Stimulated activated CD8-positive, alpha-beta memory T cell treated with anti-CD3 and anti-CD28 coated beads, Interleukin-2, amount 100 ng/mL, for 1 hour (primary cell): ENCODE measurements at regions not wholly inside any gene's neighbourhood (a gene's known extent, or its start where the extent isn't known, plus 50 kb on each side); places are given as distances from the start of the nearest gene placed in this dataset.

Experiments used
- DNase-seq, 2 donors: peaks; one replicate each; pipeline ENCODE4 v3.0.0-alpha.2; 2020; ENCODE audit warnings: low read depth in 2 of 2

DNA sequence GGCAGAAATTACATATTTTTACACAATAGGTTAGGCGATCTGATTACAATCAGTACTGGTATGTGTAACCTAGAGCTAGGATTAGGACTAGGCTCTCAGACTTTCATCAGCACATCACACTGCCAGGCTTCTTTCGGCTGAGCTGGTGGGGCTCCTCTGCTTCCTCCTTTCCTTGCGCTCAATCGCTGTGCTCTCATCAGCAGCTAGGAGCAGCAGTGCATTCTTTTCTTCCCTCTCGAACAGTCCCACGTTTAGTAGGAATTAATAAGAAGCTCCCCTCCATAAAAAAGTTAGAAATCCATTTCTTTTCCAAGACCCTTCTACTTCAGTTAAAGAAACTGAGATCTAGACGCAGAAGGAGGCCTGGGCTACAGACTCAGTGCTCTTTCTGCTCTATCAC lies 350.4 kb downstream of the SPRY1 start:
- DNase-seq: no peak

DNA sequence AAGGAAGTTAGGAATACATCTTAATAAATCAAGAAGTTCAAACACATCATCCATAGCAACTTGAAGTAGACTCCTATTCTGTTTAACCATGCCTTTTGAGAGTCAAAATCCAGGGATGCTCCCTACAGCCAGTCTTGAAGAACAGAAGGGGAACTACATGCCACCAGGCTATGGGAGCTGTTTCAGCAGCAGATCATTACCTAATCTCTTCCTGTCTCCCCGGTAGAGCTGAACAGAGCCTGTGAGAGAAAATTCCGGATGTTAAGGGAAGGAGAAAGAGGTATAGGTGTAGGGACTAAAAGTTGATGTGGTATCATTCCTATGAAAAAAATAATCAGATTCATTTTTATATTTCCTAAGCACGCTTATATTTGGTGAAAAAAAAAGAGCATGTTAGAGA lies 352.2 kb downstream of the SPRY1 start:
- no peak for DNase-seq

DNA sequence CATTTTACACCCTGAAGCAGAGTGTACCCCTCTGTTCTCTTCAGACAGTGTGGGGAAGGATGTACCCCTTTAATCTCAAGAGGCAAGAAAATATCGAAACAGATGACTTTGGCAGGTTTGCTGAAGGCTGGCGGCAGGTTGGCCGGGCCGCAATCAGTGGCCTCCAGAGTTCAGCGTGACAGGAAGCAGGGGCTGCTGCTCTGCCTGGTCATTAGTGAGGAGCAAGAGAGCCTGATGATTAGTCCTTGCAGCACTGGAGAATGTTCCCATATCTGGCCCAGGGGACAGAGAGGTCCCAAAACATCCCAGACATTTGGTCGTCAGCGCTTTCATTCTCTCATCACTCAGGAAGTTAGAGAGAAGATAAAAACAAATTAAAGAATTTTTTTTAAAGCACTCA lies 352.8 kb downstream of the SPRY1 start:
- DNase-seq: no peak

DNA sequence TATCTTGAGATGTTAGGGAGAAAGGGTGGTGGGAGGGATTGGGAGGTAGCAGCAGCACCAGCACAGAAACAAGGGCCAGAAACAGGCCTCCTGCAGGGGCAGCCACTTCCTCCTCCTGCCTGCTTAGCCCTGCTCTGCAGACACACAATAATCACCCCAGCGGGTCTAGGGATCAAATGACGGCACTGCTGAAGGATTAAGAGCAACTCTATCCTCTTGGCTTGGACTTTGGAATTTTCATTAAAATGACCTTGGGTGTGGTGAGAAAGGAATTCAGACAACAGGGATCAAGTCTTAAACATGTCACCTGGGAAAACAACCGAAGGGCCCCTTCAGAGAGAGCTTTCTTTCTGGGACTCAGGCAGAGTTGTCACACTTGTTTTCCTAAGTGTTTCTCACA lies 353.4 kb downstream of the SPRY1 start:
- DNase-seq: no peak

DNA sequence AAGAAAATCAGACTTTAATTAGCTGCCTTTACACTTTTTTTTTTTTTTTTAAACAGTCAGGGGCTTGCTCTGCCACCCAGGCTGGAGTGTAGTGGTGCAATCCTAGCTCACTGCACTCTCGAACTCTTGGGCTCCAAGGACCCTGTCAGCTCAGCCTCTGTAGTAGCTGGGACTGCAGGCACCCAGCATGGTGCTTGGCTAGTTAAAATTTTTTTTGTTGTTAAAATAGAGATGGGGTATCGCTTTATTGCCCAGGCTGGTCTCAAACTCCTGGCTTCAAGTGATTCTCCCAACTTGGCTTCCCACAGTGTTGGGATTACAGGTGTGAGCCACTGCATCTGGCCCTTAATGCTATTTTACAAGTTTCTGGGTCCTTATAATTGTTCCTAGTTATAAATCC lies 359.1 kb downstream of the SPRY1 start:
- no peak for DNase-seq

DNA sequence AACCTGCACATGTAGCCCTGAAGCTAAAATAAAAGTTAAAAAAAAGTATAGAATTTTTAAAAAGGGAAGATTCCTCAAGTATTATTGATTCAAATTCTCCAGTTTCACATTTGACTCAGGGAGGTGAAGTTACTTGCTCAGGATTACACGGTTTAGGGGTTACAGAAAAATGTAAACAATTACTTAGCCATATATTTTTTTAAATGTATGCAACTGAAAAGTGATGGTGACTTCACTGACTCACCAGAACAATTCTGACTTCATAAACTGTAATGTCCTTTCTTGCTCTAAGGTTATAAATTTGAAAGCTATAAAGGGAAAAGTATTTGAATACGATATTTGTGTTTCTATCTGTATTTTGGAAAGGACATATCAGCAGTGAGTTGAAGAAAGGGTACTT lies 371.2 kb downstream of the SPRY1 start:
- DNase-seq: no peak

DNA sequence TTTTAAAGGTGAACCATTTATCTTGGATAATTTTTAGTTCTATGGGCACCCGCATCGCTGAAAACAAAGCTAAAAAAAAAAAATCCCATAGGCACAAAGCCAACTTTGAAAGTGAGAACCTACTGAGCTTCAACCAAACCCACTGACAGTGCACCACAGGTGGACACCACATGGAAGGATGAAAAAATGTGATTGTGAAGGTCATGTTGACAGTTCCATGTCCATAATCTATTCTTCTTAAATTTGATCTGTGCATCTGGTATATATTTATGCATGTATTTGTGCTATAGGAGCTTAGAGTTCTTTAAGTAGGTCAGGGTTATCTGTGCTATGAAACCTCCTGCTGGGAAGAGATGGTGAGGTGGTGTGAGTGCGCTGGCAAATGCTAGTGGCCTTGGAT lies 374.3 kb downstream of the SPRY1 start:
- DNase-seq: no peak

DNA sequence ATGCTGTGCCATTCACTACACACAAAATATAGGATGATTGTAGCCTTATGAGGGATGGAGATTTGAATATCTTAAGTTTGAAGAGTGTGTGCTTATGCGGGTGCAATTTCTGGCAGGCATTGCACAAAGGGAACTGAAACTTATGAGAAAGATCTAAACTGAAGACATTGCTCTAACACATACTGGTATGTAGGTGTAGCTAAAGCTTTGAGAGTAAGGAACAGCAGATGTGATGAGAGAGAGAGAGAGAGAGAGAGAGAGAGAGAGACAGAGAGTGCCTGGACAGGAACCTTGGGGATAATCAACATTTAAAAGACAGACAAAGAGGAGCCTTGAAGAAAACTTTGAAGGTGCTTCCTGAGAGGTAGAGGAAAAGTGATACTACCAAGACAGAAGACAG lies 379.7 kb downstream of the SPRY1 start:
- no peak for DNase-seq

DNA sequence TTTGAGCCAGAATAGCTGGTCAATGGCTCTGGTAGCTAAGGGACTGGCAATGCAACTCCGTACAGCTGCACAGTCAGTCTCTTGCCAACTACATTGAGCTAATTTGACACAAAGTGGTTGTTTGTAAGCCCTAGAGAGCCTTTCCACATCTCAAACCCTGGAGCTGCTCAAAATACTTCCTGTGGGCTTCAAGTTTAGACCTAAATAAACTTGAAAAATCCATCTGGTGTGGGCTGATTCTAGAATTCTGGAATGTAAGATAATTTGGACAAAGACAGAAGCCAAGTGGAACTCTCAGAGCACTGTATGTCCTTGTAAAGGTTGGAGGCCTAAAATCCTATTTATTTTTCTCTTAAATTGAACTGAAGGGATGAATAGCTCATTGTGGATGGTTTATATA lies 380.8 kb downstream of the SPRY1 start:
- DNase-seq: no peak

DNA sequence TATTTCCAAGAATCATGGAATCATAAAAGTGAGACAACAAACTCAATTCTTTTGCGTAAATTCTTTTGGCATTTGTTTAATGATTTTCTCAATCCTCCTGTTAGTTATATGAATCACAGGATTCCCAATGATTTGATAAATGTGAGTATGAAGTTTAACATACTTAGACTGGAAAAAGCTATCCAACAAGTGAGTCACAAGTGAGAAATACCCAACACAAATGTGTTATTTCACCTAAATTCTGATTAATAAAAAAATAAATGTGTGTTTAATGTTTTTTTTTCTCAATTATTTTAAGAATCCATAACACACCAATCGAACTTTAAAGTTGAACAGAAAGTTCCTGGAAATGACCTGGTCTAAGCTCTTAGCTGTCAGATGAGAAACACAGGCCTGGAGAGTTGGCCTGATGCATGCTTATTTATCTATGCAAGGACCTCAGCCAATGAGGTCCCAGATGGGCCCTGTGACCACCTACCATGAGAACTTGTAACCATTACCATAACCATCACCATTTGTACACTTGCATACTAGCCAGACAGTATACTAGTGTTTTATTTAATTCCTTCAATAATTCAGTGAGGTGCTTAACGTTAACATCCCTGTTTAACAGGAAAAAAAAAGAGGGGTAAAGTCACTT lies 386.7 kb downstream of the SPRY1 start:
- DNase-seq: no peak

DNA sequence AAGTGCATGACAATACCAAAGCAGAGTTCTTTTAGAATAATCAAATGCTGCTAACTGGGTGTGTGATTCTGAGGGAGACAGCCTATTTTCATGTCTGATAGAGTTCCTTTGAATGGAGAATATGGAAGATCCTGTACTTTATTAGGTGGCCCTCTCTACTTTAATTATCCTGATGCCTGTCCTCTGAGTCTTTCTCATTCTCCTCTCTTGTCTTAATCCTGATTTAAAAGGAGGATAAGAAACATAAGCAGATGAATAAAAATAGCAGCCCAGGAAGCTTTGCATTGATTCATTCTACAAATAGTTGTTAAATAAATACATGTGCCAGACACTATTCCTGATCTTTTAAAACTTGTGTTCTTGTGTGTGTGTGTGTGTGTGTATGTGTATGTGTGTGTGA lies 387.3 kb downstream of the SPRY1 start:
- DNase-seq: no peak

DNA sequence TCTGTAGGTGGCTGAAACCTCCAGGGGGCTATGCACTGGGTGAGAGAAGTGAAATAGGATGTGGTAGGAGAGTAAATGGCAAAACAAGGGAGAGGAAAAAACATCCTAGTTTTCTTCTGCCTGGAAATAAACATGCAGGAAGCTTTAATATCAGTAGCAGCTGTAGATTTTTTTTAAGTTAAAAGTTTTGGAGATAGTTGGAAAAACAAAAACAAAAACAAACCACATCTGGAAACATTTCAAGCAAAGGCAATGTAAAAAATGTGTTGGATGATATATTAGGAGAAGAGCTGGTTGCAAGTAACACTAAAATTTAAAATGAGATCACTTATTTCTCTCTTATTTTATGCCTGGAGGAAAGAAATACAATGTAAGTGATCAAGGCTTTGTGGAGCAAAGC lies 388.0 kb downstream of the SPRY1 start:
- DNase-seq: no peak

DNA sequence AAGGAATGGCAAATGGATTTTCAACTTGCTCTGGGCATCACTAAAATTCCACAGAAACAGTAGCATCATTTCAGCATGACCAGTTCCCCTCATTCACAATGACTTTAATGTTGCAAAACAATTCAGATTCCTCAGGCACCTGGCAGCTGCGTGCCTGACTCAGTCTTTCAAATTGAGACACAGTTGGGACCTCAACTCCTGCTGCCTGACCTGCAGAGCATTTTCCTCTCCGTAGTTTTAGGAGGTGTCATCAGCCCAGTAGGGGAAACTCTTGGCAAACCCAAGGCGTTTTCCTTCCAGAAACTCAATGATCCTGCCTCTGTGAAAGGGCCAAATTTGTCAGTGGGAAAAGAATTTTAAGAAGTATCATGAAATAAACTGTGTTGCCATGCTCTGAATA lies 388.9 kb downstream of the SPRY1 start:
- DNase-seq: no peak

DNA sequence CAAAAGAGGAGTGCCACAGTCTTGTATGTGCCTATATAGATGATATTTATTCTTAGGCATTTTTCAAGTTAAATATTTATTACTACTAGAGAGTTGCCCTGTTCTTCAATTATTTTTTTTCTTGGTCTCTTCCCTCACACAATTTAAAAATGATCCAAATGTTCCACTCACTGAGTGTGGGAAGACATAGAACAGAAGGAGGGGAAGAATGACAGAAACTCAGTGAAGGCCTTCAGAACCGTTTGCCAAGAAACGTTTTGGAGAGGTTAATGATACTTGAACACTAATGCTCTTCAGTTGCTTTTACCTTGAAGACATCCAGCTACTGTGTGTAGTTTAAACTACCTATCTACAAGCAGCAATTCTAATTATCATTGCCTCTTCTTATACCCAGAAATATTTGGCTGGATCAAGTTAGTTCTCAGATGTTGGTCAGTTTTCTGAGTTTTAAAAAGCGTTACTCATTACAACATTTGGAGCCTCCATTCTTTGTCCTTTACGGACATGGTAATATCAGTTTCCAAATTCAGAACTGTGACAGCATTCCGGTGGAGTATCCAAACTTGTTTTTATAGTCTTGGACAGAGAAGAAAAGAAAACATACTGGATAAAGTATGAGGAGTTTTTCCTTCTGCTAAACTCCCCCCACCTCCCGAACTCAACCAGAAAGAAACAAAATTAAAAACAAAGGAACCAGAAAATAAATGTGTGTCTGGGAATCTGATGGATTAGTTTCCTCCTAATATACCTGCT lies 389.7 kb downstream of the SPRY1 start:
- DNase-seq: no peak

DNA sequence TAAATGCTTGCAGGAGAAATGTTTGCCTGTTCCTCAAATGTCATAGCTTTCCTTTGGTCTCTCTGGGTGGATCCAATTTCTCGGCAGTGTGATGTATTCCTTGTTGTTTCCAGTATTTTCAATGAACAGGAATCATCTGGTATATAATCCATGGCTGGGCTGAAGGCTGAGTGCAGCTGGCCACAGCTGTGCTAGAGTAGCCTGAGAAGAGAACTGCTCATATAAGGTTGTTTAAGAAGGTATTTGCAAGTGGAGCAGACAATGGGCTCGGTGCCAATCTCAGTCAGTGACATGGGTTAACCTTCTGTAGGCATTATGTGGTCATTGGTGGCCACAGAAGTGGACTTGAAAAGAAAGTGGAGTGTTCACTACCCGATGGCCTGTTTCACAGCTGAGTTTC lies 390.3 kb downstream of the SPRY1 start:
- no peak for DNase-seq

DNA sequence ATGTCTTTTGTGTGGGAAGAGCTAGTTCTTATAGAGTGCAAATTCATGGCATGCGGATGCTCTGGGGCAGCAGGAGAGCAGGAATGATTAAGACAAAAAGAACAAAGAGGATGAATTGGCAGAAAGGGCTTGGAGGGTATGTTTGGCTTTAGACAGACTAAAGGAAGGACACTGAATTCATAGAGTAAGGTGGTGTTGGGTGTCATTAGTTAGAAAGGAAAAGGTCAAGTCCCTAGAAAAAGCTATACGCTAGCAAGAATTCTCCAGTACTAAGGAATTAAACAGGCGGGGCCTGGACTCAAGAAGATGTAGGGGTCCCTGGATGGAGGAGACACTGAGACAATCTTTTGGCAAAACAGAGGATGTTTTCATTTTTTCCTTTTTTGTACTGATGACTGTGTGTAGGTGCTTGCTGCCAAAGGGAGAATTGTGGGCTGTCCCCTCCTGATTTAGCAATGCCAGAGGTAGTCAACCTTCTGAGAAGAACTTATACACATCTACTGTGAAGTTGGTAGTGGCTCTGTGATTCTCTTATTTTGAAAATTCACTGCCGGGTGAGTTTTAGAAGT lies 391.0 kb downstream of the SPRY1 start:
- DNase-seq: no peak

DNA sequence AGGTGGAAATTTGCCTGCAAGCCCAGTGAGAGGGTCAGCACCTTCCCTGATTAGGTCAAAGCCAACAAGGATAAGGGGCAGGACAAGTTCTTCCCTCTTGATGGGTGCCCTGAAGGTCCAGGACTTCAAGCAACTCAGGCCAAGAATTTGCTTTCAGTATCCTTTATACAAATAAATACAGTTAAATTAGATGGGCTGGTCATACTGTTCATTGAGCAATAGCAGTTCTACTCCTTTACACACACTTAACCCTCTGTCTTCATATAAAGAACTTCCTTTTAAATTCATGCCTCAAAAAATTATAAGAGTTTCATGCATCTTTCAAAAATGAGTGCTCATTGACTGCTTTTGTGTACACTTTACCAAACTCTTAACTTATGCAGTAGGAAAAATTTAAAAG lies 392.0 kb downstream of the SPRY1 start:
- no peak for DNase-seq

DNA sequence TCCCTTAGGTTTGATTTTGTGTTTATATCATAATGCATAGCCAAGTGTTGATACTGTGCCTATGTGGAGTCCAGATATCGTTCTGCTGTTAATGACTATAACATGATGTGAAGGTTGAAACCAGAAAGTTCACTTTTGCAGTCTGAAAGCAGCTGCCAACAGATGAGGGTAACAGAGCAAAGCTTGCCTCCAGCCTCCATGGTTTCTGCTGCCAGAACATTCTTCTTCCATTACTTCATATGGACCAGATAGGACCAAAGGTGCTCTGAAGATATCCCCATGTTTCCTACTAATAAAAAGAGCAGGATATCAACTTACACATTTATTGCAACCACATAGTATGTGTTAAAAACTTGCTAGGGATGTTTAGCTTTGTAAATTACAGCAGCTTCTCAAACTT lies 394.1 kb downstream of the SPRY1 start:
- no peak for DNase-seq

DNA sequence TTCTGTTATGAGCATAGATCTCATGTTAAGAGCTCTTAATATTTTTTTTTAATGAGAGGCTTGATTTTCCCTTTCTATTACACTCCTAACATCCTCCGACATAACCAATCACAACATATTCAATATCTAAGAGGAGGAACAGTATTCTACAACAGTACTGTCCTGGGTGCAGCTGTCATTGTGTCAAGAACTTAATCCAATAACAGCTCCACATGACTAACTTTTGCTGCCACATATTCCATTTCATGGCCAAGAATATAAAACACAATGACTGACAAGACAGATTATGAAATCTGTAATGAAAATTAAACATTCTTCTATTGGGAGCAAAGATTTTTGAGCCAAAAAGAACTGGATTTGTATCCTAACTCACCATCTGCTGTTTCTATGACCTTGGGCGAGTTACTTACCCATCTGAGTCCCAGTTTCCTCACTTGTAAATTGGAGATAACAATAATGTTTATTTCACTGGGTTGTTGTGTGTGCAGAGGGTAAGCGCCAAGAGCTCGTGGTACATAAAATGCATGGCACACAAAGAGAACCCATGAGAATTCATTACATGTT lies 405.6 kb downstream of the SPRY1 start:
- DNase-seq: no peak

DNA sequence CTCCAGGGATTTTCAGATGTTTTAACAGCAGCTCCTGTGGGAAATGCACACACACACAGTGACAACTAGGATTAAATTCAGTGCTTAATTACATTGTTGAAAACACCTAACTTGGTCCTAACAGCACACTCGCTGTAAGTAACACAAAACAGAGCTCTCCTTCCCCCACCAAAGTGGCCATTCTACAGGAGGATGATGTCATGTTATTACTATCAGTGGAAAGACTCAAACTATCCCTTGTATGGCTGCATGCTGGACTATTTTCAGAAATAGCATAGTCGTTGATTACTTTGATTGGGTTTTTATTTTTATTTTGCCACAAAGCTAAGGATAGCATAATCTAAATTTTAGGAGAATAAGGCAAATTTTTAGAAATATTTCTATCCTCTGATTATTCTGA lies 406.3 kb downstream of the SPRY1 start:
- DNase-seq: no peak

DNA sequence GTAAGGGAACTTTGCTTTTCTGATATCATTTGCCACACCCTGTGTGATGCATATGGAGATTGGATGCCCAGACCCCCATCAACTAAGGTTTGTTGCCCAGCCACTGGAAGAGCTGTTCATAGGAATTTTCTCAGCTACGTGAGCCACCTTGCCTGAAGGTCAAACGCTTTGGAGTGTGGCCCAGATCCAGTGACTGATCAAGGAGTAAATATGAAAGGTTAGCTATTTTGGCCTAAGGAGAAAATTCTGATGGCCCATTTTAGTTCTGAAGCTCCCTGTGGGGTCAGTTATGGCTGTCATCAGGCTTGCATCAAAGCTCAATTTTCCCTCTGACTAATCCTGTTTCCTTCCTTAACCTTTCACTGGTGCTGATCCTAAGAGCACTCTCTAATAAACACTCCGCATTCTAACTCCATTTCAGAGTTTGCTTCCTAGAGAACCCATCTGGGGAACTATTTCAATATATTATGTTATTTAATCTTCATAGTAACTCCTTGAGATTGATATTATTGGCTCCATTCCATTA lies 407.7 kb downstream of the SPRY1 start:
- DNase-seq: no peak

DNA sequence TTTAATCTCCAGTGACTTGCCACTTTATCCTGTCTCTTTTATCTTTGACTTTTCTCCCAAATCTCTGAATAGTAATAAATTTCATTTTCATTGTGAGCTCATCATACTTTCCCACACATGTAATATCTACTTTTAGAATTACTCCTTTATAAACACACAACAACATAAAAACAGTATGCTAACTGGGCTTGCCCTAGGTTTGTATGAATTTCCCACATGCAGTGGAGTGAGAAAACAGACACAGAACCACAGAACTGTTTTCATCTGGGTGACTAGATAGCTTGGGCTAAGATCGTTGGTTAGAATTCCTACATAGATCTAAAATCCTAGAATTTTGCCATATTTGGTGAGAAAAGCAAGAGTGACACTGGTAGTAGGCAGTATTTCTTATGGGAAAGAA lies 409.5 kb downstream of the SPRY1 start:
- DNase-seq: no peak

DNA sequence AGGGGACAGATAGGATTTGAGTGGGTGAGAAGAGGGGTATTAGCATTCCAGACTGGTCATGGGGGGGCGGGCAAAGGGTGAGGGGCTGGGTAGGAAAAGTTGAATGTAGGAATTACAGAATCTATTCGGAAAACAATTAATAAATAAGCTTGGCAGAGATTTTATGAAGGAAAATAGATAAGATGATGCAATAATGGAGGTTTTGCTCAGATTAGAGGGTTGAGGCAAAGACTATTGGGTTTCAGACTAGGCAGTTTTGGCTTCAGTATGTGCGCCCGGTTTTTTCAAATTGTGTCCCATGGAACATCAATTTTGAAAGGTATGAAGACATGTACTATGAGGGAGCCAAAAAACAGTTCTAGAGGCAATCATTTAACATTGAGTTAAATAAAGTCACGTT lies 410.6 kb downstream of the SPRY1 start:
- no peak for DNase-seq
